HG03060 (cell line): ENCODE measurements at regions not wholly inside any gene's neighbourhood (a gene's known extent, or its start where the extent isn't known, plus 50 kb on each side); places are given as distances from the start of the nearest gene placed in this dataset.
"Not testable (repeated sequence)": the region's sequence is repeated elsewhere in the genome, so short reads cannot be mapped to it uniquely, and the experiment has no call there.

Experiments
- ATAC-seq: cut with Tn5 transposase; IDR thresholded peaks from one replicate; pipeline ENCODE4 v1.9.1; 2021; ENCODE audit warnings: low read depth, moderate number of reproducible peaks; ENCODE audit not compliant: unreplicated experiment

DNA sequence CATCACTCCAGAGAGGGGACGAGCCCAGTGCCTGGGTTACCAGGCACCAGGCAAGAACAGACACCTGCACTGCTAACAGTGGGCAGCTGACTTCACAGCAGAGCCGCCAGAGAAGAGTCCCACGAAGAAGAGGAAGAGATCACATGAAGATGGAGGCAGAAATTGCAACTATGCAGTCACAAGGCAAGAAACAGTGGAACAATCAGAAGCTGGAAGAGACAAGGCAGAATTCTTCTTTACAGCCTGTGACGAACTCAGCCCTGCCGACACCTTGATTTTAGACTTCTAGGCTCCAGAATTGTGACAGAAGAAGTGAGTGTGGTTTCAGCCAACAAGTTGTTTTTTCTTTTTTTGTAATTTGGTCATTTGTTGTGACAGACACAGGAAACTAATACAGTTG is 59.2 kb downstream of the IL12A start:
- ATAC-seq: no peak

DNA sequence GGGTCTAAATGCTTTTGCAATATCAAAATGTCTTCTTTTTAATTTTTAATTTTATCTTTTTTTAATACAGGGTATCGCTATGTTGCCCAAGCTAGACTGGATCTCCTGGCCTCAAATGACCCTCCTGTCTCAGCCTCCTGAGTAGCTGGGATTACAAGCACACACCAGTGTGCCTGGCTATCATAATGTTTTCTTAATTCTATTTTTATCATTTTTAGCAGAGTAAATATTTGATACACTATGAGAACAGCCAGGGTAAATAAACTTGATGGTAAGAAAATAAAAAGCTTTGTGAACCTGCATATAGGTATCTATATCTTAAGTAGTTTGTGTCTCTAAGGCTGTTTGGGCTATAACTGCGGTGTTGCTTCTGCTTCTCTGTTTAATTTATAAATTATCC is 60.4 kb downstream of the IL12A start:
- ATAC-seq: no peak

DNA sequence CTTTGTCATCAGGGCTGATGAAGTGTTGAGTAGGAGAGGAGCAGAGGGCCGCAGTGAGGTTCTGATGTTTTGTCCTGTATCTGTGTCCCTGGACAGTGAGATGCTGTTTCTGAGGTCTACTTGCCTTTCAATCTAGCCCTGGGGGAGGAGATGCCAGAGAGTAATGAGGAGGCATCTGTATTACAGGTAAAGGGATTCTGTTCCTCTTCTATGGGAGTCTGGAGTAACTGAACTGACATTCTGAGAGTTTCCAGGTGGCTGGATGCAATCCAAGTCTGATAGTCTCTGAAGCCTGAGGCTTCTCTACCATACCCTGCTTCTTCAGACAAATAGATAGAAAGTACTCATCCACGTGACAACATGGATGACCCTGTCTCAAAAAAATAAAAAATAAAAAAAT is 60.9 kb downstream of the IL12A start:
- no peak for ATAC-seq

DNA sequence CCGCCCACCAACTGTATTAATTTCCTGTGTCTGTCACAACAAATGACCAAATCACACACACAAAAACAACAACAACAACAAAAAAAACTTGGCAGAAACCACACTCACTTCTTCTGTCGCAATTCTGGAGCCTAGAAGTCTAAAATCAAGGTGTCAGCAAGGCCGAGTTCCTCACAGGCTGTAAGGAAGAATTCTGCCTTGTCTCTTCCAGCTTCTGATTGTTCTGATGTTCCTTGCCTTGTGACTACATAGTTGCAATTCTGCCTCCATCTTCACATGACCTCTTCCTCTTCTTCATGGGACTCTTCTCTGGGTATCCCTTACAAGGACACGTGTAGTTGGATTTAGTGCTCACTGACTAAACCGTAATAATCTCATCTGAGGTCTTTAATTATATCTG is 61.4 kb downstream of the IL12A start:
- no peak for ATAC-seq

DNA sequence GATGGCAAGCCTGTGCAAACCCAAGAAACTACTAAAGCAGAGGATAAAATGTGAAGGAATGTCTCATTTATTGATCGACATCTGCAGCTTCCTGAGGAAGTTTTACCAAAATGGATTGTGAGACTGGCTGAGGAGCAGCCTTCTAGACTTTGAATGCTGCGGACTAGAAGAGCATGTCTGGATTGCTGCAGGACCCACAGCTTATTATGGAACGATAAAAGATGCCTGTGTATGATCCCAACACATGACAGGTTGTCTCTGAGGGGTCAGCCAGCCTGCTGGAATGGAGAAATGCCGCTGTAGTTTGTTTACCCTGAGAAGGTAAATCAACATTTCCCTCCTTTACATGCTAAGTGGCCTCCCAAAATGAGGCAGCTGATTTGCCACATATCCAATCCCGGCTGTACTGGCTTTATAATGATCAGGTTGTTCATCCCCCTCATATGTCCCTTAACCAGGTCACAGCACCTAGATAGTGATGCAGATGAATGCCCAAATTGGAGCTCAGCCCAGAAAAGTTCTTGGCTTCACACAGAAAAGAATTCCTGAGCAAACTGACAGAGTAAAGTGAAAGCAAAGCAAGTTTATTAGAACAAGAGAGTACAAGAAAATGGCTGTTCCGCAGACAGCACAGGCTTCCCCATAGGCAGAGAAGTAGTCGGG is 63.9 kb downstream of the IL12A start:
- ATAC-seq: no peak

DNA sequence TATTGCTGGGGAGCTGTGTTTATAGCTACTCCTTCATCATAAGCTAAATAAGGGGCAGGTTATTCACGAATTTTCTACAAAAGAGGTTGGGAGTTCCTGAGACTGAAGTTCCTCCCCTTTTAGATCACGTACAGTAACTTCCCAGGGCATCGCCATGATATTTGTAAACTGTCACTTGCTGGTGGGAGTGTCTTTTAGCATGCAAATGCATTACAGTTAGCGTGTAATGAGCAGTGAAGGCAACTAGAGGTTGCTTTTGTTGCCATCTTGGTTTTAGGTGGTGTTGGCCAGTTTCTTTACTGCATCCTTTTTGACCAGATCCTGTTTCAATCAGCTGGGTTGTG is 64.4 kb downstream of the IL12A start:
- ATAC-seq: no peak

DNA sequence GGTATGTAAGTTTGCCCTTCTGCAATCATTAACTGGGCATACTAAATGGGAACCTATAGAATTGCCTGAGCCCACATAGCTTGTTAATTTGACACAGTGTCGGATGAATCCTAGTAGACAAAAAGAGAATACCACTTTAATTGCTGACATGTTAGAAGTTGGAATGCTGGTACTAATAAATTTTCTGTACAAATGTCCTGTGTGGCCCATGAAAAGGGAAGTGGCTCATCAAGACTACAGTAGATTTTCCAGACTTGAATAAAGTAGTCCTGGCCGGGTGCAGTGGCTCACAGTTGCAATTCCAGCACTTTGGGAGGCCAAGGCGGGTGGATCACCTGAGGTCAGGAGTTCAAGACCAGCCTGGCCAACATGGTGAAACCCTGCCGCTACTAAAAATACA is 66.2 kb downstream of the IL12A start:
- not testable (repeated sequence) for ATAC-seq

DNA sequence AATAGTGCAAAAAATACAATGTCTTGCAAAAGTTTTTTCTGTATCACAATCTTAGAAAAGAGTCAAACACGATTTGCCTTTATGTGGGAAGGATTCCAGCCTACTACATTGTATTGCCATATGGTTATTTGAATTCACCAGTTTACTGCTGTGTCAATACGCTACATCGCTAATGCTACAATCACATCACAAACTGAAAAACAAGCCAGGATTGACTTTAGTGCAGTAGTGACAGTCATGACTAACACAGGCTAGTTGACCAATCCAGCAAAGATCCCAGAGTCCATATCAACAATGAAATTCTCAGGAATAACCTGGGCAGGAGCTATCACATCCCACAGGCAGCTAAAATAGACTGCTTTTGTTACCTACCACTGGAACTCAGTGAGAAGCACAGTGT is 67.0 kb downstream of the IL12A start:
- no peak for ATAC-seq

DNA sequence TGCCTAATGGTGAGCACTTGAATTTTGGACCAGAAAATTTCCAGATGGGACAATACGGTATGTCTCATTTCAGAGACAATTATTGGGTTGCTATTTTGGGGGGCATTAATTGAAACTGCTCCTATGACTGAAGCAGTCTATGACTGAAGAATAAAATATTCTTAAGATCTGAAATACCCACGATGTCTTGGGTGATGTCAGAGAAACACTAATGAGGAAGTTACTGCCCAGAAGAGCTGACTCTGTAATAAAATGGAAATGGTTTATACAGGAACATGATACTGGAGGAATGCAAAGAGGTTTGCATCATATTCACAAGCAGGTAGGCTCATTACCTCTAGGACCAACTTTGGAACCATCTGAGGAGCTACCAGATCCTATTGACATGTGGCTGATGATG is 68.7 kb downstream of the IL12A start:
- no peak for ATAC-seq

DNA sequence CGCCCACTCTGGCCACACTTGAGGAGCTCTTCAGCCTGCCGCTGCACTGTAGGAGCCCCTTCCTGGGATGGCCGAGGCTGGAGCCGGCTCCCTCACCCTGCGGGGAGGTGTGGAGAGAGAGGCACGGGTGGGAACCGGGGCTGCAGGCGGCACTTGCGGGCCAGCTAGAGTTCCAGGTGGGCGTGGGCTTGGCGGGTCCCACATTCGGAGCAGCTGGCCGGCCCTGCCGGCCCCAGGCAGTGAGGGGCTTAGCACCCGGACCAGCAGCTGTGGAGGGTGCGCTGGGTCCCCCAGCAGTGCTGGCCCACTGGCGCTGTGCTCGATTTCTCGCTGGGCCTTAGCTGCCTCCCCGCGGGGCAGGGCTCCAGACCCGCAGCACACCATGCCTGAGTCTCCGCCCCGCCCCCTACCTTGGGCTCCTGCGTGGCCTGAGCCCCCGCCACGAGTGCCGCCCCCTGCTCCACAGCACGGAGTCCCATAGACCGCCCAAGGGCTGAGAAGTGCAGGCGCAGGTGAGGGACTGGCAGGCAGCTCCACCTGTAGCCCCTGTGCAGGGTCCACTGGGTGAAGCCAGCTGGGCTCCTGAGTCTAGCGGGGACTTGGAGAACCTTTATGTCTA is 71.9 kb downstream of the IL12A start:
- ATAC-seq: no peak

DNA sequence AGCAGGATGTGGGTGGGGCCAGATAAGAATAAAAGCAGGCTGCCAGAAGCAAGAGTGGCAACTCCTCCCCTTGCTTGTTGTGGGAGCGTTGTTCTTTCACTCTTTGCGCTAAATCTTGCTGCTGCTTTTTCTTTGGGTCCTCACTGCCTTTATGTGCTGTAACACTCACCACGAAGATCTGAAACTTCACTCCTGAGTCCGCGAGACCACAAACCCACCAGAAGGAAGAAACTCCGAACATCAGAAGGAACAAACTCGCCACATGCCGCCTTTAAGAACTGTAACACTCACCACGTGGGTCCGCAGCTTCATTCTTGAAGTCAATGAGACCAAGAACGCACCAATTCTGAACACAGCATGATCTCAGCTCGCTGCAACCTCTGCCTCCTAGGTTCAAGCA is 72.9 kb downstream of the IL12A start:
- no peak for ATAC-seq

DNA sequence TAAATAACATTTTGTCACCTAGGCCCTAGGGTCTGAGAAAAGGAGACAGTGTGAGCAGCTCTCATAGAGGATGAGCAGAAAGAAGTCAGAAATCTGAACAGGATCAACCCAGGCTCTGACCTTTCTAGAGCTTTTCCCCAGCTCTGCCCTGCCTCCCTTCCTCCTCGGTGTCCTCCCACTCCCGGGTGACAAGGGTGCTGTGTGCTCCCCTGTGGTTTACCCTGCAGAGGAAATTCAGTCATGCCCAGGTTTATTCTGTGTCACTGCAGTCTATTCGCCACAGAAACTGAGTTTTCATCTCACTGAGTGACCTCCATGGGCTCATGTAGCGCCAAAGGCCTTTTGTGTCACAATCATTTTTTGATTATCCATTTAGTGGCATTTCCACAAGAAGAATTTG is 76.6 kb downstream of the IL12A start:
- no peak for ATAC-seq

DNA sequence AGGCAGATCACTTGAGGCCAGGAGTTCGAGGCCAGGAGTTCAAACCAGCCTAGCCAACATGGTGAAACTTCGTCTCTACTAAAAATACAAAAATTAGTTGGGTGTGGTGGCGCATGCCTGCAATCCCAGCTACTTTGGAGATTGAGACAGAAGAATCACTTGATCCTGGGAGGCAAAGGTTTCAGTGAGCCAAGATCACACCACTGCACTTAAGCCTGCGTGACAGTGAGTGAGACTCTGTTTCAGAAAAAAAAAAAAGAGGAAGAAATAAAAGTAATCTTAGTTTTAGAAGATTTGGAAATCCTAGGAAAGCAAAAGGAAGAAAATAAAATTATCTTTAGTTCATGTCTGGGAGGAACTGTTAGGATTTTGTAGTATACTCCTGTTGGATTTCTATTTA is 77.2 kb downstream of the IL12A start:
- no peak for ATAC-seq

DNA sequence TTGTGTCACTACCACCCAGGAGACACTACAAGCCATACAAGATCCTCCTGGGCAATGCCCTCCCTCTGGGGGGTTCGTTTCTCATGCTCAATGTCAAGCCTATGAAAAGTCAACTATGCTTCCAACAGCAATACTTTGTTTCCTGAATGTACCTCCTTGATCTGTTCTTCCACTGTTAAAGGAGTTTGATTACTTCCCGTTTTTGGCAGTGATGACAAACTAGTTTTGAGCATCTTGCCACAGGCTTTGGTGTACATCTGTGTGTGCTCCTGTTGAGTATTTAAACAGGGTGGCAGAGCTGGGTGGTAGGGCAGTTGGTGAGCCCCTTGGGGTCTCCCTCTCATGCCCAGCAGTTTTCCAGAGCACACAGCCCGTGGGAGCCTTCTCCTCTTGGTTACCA is 81.4 kb downstream of the IL12A start:
- ATAC-seq: no peak

DNA sequence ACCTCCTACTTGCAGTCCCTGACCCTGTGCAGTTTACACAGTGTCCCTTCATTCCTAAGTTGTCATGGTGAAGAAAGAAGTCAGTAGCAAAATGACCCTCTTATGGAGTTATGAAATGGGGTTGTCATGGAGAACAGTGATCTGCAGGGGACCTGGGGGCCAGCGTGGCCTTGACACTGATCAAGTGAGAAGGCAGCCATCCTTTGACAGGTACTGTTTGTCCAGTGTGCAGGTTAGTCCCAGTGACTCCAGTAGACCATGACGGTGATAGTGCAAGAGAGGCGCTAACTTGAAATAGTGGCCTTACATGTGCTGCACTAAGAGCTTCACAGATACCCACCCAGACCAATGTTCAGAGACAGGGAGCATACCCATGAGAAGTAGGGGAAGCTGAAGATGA is 87.9 kb downstream of the IL12A start:
- no peak for ATAC-seq

DNA sequence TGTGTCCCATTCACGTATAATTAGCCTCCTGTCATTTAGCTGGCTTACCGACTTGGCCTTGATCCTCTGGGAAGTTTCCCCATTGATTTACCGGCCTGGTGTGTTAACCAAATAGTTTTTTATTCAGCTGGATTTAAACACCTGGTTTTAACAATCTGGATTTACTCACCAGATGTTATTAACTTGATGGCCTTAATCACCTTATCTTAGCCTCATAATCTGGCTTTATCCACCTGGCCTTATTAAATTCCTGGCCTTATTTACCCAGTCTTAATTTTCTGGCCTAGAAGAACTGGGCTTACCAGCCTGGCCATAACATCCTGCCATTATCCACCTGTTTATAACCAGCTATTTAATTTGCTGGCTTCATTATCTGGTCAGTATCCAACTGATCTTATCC is 89.9 kb downstream of the IL12A start:
- ATAC-seq: no peak

DNA sequence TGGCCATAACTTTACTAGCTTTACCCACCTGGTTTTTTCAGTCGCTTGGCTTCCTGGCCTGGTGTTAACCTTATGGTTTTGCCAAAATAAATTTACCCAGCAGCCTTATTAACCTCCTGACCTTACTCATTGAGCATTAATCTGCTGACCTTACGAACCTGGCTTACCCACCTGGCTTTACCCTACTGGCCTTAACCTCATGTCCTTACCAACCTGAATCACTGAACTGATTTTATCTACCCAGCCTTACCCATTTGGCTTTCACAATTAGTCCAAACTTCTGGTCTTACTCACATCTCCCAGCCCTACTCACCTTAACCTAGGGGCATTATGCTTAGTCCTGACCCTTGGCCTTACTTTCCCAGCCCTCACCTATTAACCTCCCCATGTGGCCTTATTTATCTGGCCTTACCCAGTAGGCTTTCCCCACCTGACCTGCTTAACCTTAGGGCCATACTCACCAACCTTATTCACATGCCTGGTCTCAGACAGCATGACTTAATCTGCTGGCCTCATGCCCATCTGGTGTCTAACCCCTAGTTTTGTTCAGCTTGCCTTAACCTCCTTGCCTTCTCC is 93.4 kb downstream of the IL12A start:
- ATAC-seq: no peak

DNA sequence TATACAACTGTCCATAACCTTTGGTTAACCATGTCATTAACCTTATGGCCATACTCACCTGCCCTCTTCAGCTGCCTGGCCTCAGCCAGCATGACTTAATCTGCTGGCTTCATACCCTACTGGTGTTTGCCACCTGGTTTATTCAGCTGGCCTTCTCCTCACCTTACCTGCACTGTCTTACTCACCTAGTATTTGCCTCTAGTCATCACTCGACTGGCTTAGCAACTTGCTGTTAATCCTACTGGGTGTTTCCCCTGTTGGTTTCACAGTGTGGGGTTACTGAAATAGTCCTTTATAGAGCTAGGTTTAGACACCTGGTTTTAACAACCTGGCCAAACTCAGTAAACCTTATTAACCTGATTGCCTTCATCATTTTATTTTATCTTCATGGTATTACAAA is 96.4 kb downstream of the IL12A start:
- no peak for ATAC-seq

DNA sequence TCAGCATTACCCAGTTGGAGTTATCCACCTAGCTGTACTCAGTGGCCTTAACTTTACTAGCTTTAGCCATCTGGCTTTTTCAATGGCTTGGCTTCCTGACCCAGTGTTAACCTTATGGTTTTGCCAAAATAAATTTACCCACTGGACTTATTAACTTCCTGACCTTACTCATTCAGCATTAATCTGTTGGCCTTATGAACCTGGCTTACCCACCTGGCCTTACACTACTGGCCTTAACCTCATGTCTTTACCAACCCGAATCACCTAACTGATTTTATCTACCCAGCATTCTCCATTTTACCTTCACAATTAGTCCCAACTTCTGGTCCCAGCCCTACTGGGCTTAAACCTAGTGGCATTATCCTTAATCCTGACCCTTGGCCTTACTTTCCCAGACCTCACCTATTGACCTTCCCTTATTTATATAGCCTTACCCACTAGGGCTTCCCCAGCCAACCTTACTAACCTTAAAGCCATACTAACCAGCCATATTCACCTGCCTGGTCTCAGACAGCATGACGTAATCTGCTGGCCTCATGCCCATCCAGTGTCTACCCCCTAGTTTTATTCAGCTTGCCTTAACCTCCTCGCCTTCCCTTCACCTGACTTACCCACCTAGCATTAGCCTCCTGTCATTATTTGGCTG is 100.0 kb downstream of the IL12A start:
- ATAC-seq: no peak

DNA sequence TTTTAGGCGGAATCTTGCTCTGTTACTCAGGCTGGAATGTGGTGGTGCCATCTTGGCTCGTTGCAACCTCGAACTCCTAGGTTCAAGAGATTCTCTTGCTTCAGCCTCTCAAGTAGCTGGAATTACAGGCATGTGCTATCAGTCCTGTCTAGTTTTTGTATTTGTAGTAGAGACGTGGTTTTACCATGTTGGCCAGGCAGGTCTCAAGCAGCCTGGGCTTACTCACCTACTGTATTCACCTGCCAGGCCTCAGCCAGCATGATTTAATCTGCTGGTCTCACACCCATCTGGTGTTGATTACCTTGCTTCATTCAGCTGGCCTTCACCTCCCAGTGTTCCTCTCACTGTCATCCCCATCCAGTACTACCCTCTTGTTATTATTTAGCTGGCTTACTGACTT is 102.0 kb downstream of the IL12A start:
- ATAC-seq: no peak

DNA sequence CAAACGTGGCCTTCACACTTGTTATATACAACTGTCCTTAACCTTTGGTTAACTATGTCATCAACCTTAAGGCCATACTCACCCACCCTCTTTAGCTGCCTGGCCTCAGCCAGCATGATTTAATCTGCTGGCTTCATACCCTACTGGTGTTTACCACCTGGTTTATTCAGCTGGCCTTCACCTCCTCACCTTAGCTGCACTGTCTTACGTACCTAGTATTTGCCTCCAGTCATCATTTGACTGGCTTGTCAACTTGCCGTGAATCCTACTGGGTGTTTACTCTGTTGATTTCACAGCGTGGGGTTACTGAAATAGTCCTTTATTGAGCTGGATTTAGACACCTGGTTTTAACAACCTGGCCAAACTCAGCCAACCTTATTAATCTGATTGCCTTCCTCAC is 102.8 kb downstream of the IL12A start:
- ATAC-seq: no peak

DNA sequence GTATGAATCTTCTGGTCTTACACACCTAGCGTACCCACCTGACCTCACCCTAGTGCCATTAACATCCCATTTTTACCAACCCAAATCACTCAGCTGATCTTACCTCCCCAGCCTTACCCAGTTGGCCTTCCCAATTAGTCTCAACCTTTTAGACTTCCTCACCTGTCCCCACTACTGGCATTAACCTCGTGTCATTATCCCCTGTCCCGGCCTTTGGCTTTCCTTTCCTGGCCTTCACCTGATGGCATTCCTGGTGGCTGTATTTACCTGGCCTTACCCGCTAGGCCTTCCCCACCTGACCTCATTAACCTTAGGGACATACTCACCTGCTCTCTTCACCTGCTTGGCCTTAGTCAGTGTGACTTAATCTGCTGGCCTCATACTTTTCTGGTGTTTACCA is 104.1 kb downstream of the IL12A start:
- ATAC-seq: no peak
